Keratinocyte (primary cell): ENCODE measurements at regions not wholly inside any gene's neighbourhood (a gene's known extent, or its start where the extent isn't known, plus 50 kb on each side); places are given as distances from the start of the nearest gene placed in this dataset.

Source experiments
- EZH2 ChIP-seq: IDR thresholded peaks from one replicate; pipeline ENCODE4 v1.6.1; 2012; ENCODE audit warnings: inconsistent platforms, mild to moderate bottlenecking, low read length, moderate library complexity
- TF ChIP-seq, protein P1 (sequence below), 3 experiments: IDR thresholded peaks in 1 of 3; conservative IDR thresholded peaks in 1 of 3; optimal IDR thresholded peaks in 1 of 3; 2 replicates in 2 of 3; 3 replicates in 1 of 3; pipeline versions ENCODE3 to v1.5.1; 2011; ENCODE audit warnings: low read length in 3 of 3, mild to moderate bottlenecking in 3 of 3, moderate library complexity in 2 of 3, control low read depth in 1 of 3, inconsistent platforms in 1 of 3; ENCODE audit not compliant: insufficient read depth in 2 of 3; ENCODE audit errors: extremely low read depth in 1 of 3

DNA sequence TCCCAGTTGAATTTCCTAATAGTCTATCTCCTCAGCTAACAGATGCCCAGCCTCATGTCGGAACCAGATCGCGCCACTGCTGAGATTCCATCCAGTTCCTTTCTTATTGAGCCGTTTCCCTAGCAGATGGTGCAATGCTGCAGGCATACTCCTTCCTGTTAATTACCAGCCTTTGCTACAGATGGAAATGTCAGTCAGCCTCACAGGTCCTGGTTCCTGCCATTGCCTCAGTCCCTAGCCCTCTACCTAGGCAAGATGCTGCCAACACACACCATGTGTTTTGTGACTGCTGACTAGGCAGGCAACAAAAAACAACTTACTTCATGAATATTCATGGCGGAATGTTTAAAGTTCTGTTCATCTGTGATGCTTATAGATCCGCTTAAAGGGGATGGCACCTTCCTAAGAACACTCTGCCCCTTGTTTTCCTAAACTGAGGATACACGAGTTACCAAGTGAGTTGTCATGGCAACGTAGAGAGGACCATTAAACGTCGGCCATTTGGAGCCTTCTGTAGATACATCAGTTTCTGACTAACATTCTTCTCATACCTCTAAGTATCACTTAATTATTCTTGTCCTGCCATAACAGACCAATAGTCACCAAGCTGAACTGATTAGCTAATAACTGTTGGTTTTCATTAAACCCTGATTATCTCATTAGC lies 749.5 kb downstream of the RNF144A start:
- TF ChIP-seq, protein P1, sequence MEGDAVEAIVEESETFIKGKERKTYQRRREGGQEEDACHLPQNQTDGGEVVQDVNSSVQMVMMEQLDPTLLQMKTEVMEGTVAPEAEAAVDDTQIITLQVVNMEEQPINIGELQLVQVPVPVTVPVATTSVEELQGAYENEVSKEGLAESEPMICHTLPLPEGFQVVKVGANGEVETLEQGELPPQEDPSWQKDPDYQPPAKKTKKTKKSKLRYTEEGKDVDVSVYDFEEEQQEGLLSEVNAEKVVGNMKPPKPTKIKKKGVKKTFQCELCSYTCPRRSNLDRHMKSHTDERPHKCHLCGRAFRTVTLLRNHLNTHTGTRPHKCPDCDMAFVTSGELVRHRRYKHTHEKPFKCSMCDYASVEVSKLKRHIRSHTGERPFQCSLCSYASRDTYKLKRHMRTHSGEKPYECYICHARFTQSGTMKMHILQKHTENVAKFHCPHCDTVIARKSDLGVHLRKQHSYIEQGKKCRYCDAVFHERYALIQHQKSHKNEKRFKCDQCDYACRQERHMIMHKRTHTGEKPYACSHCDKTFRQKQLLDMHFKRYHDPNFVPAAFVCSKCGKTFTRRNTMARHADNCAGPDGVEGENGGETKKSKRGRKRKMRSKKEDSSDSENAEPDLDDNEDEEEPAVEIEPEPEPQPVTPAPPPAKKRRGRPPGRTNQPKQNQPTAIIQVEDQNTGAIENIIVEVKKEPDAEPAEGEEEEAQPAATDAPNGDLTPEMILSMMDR (optimal IDR thresholded peaks at IDR 0.05 in 1 of 3, IDR thresholded peaks at IDR 0.05 in 1 of 3, conservative IDR thresholded peaks at IDR 0.05 in 1 of 3; ENCODE audit: extremely low read depth in 1 of 3, insufficient read depth in 2 of 3, low read length in 3 of 3), result no peak
- TF ChIP-seq EZH2, result no peak
